Mucosa of descending colon (tissue), 3 donors: ENCODE measurements at regions not wholly inside any gene's neighbourhood (a gene's known extent, or its start where the extent isn't known, plus 50 kb on each side); places are given as distances from the start of the nearest gene placed in this dataset.

Experiments
- ATAC-seq: fragments of 200-7000 bp; cut with Tn5 transposase; one replicate; pipeline ENCODE4 v1.9.1; 2020; ENCODE audit warnings: mild to moderate bottlenecking, moderate library complexity
- DNase-seq, 3 donors: peaks; one replicate each; pipeline ENCODE4 v3.0.0-alpha.2; 2020
- H3K36me3 ChIP-seq: fragments of 200-600 bp; one replicate; pipeline ENCODE4 v1.8.0; 2021; ENCODE audit warnings: low read depth, mild to moderate bottlenecking
- H3K4me1 ChIP-seq: fragments of 200-600 bp; one replicate; pipeline ENCODE4 v1.8.0; 2021; ENCODE audit warnings: low read depth, mild to moderate bottlenecking
- H3K4me3 ChIP-seq: fragments of 200-600 bp; one replicate; pipeline ENCODE4 v1.8.0; 2021; ENCODE audit warnings: mild to moderate bottlenecking
- H3K9me3 ChIP-seq: fragments of 200-600 bp; one replicate; pipeline ENCODE4 v1.8.0; 2021; ENCODE audit warnings: mild to moderate bottlenecking
- intact Hi-C, 2 donors: fragments of 100-400 bp; cut with DNase I in 1 of 2; cut with micrococcal nuclease in 1 of 2; formaldehyde crosslinking; loops; one replicate each; pipeline versions ENCODE4 v1.11.0 to v1.11.1; 2022; cut with DNase I, micrococcal nuclease
- TF ChIP-seq, protein P1 (sequence below): fragments of 200-600 bp; IDR thresholded peaks from one replicate; pipeline ENCODE4 v1.8.0; 2022; ENCODE audit warnings: antibody characterized with exemption, mild to moderate bottlenecking
- donor health status: DM: no; HTN: no; CAD: no; lungs with moderate emphysema.
- donor health status: DM: no; HTN: no; CAD: no.
- donor health status: DM: no; HTN: yes; CAD: no.

DNA sequence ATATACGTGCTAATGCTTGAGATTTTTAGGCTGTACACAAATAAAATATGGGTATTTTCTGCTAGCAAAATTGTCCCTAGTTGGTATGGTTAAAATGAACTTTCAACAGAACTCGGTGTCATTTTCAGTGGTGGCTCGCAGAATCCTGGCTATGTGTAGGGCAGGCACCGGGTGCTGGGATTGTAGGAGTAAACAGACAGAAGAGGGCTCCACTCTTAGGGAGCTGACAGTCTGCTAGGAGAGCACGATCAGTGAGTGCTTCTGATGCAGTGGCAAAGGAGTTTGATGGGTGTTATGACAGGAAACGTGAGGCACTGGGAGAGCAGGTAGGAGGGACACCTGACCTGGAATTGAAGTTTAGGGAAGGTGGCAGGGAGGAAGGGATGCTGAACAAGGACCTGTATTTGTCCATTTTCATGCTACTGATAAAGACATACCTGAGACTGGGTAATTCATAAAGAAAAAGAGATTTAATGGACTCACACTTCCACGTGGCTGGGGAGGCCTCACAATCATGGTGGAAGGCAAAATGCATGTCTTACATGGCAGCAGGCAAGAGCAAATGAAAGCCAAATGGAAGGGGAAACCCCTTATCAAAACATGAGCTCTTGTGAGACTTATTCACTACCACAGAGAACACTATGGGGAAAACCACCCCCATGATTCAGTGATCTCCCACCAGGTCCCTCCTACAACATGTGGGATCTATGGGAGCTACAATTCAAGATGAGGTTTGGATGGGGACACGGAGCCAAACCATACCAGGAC, 105.4 kb upstream of the LCLAT1 start:
- no peak for DNase-seq
- Histone ChIP-seq H3K36me3 (no peaks in the 10 kb centered on the region), H3K4me3 (no peak overlapping the region), H3K4me1 (no peaks in the 10 kb centered on the region), H3K9me3 (peaks cover 5% of the 10 kb centered on the region)
- TF ChIP-seq, protein P1, sequence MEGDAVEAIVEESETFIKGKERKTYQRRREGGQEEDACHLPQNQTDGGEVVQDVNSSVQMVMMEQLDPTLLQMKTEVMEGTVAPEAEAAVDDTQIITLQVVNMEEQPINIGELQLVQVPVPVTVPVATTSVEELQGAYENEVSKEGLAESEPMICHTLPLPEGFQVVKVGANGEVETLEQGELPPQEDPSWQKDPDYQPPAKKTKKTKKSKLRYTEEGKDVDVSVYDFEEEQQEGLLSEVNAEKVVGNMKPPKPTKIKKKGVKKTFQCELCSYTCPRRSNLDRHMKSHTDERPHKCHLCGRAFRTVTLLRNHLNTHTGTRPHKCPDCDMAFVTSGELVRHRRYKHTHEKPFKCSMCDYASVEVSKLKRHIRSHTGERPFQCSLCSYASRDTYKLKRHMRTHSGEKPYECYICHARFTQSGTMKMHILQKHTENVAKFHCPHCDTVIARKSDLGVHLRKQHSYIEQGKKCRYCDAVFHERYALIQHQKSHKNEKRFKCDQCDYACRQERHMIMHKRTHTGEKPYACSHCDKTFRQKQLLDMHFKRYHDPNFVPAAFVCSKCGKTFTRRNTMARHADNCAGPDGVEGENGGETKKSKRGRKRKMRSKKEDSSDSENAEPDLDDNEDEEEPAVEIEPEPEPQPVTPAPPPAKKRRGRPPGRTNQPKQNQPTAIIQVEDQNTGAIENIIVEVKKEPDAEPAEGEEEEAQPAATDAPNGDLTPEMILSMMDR: no peak
- intact Hi-C loops: no loop called here
- ATAC-seq: no peak

DNA sequence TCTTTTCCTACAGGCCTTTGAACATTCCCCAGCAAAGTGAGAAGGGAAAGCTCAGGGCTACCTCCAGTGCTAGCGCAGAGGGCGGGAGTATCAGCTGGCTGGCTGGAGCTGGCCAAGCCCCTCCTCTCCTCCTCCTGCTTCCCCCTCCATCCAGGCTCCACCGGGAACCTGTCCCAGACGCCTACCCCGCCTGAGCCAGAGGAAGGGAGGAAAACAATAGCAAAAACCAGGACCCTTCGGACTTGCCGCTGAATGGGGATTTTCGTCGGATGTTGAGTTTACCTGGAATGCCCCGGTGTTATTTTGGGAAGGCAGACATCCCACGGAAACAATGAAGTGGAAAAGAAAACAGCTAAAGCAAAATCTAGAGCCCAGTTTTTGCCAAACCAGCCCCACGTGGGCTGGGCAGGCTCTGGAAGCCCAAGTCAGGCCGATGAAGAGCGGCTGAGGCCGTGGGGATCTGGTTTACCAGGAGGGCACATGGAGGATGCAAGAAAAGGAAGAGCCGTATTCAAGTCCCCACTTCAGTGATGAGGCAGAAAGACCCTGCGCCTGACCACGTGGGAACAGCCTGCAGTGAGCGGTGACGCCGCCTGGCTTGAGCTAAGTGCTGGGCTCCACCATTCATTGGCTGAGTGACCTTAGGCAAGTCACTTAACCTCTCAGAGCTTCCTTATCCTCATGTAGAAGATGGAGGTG, 100.4 kb upstream of the LCLAT1 start:
- peaks cover 5% of the 10 kb centered on the region for H3K9me3 ChIP-seq
- no peaks in the 10 kb centered on the region for H3K36me3 ChIP-seq
- TF ChIP-seq, protein P1: no peak
- ATAC-seq (peak; percentile 44), DNase-seq (peak in 1 of 3 donors; percentile 40)
- H3K4me1 ChIP-seq: no peaks in the 10 kb centered on the region
- intact Hi-C loops: no loop called here
- no peak overlapping the region for H3K4me3 ChIP-seq

DNA sequence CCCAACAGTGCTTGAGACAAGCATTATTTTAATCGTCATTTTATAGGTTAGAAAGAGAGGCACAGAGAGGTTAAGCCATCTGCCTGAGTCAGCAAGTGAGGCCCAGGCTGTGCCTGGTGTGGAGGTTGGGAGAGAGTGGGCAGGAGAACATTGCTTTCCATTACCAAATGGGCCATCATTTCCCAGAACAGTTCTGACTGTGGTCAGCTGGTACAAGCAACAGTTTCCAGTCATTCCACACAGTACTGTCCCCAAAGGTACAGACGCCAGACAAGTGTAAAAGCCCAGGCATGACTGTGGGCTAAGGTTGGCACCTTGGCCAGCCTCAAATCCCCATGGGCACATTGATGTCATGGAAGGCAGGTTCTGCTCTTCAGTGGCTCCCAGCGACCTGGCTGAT, 98.2 kb upstream of the LCLAT1 start:
- H3K4me3 ChIP-seq: no peak overlapping the region
- DNase-seq (no peak), ATAC-seq (no peak)
- TF ChIP-seq, protein P1: no peak
- H3K9me3 ChIP-seq: no peaks in the 10 kb centered on the region
- intact Hi-C loops: no loop called here
- H3K4me1 ChIP-seq: no peaks in the 10 kb centered on the region
- H3K36me3 ChIP-seq: no peaks in the 10 kb centered on the region

DNA sequence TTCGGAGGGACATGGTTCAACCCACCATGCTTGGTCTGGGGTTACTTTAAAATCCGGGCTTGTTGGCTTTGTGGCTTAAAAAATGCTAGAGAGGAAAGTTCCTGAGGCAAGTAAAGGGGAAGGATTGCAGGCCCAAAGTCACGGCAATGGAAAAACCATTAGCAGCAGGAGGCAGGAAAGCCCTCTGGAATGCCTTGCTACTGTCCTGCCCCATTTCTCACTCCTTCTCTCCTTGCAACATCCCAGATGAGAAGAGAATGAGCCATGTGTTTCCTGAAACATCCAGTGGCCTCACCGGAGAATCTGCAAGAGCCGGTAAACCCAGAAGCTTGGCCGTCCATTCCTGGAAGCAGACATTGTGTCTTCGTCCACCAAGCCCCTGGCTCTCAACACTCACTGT, 97.4 kb upstream of the LCLAT1 start:
- Histone ChIP-seq H3K4me1 (no peaks in the 10 kb centered on the region), H3K9me3 (no peaks in the 10 kb centered on the region), H3K36me3 (no peaks in the 10 kb centered on the region), H3K4me3 (no peak overlapping the region)
- TF ChIP-seq, protein P1: no peak
- DNase-seq: no peak
- intact Hi-C loops: no loop called here
- no peak for ATAC-seq

DNA sequence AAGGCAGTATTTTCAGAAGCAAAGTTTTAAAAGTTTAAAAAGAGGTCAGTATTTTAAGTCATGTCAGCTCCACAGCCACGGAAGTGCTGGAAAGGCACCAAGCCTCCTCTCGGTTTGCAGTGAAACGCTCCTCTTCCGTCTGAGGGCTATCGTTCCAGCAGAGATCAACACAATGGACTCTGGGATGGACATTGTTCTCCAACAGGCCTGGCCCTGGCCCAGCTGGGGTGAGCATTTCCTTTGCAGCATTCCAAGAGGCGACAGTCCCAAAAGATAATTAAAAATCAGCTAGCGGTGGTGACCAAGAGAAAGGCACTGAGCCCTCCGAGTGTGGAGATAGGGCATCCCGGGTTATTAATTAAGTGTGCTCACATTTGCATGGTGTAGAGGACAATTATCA, 95.9 kb upstream of the LCLAT1 start:
- TF ChIP-seq, protein P1: no peak
- H3K4me1 ChIP-seq: no peaks in the 10 kb centered on the region
- H3K36me3 ChIP-seq: no peaks in the 10 kb centered on the region
- H3K9me3 ChIP-seq: no peaks in the 10 kb centered on the region
- intact Hi-C loops: no loop called here
- DNase-seq (no peak), ATAC-seq (no peak)
- H3K4me3 ChIP-seq: no peak overlapping the region
